ENCODE measurements at regions not wholly inside any gene's neighbourhood (a gene's known extent, or its start where the extent isn't known, plus 50 kb on each side); places are given as distances from the start of the nearest gene placed in this dataset.

- Histone ChIP-seq H3K4me1 (no peaks in the 10 kb centered on the region), H3K27me3 (peaks cover 0 to 61% of the 10 kb centered on the region in 2 donors), H3K36me3 (no peaks in the 10 kb centered on the region), H3K27ac (no peak overlapping the region), H3K4me3 (no peak overlapping the region), H3K9me3 (no peaks in the 10 kb centered on the region)
- DNase-seq = no peak
- intact Hi-C loops (cut with DNase I; ENCODE audit: low total_unique reads) = no loop called here
- TF ChIP-seq CTCF (IDR thresholded peaks at IDR 0.05) = no peak
Observed at GRCh38 chr1:3954170-3955169, 54.4 kb upstream of the C1orf174 start.

- no peak for DNase-seq
- no peaks in the 10 kb centered on the region for H3K36me3 ChIP-seq
- H3K27me3 ChIP-seq = peaks cover 0 to 61% of the 10 kb centered on the region in 2 donors
- no peaks in the 10 kb centered on the region for H3K9me3 ChIP-seq
- intact Hi-C loops (cut with DNase I; ENCODE audit: low total_unique reads) = no loop called here
- TF ChIP-seq CTCF (IDR thresholded peaks at IDR 0.05) = no peak
- H3K4me1 ChIP-seq = no peaks in the 10 kb centered on the region
- H3K27ac ChIP-seq = no peak overlapping the region
- H3K4me3 ChIP-seq = no peak overlapping the region
Observed at GRCh38 chr1:3955196-3955772, 55.2 kb upstream of the C1orf174 start.

GRCh38 chr1:3956527-3957170 is 56.6 kb upstream of the C1orf174 start:
- no peaks in the 10 kb centered on the region for H3K9me3 ChIP-seq
- intact Hi-C loops (cut with DNase I; ENCODE audit: low total_unique reads) = no loop called here
- peaks cover 0 to 58% of the 10 kb centered on the region in 2 donors for H3K27me3 ChIP-seq
- no peak overlapping the region for H3K4me3 ChIP-seq
- no peak overlapping the region for H3K27ac ChIP-seq
- no peak for TF ChIP-seq CTCF (IDR thresholded peaks at IDR 0.05)
- DNase-seq = no peak
- H3K36me3 ChIP-seq = no peaks in the 10 kb centered on the region
- no peaks in the 10 kb centered on the region for H3K4me1 ChIP-seq

- H3K4me3 ChIP-seq = no peak overlapping the region
- TF ChIP-seq CTCF (IDR thresholded peaks at IDR 0.05) = no peak
- no peak for DNase-seq
- H3K27ac ChIP-seq = no peak overlapping the region
- no peaks in the 10 kb centered on the region for H3K36me3 ChIP-seq
- H3K4me1 ChIP-seq = no peaks in the 10 kb centered on the region
- no peaks in the 10 kb centered on the region for H3K9me3 ChIP-seq
- intact Hi-C loops (cut with DNase I; ENCODE audit: low total_unique reads) = no loop called here
- H3K27me3 ChIP-seq = peaks cover 0 to 35% of the 10 kb centered on the region in 2 donors
Observed at GRCh38 chr1:3959361-3959760, 59.3 kb upstream of the C1orf174 start.

GRCh38 chr1:3963554-3963953 is 63.5 kb upstream of the C1orf174 start:
- intact Hi-C loops (cut with DNase I; ENCODE audit: low total_unique reads) = no loop called here
- no peak for DNase-seq
- no peak for TF ChIP-seq CTCF (IDR thresholded peaks at IDR 0.05)
- Histone ChIP-seq H3K4me1 (no peaks in the 10 kb centered on the region), H3K4me3 (no peak overlapping the region), H3K36me3 (no peaks in the 10 kb centered on the region), H3K9me3 (peaks cover 0 to 2% (median 0%) of the 10 kb centered on the region in 3 donors), H3K27me3 (peaks cover 0 to 11% of the 10 kb centered on the region in 2 donors), H3K27ac (no peak overlapping the region)

All from tibial artery (tissue), 4 donors.